ENCODE measurements at regions not wholly inside any gene's neighbourhood (a gene's known extent, or its start where the extent isn't known, plus 50 kb on each side); places are given as distances from the start of the nearest gene placed in this dataset.

DNA sequence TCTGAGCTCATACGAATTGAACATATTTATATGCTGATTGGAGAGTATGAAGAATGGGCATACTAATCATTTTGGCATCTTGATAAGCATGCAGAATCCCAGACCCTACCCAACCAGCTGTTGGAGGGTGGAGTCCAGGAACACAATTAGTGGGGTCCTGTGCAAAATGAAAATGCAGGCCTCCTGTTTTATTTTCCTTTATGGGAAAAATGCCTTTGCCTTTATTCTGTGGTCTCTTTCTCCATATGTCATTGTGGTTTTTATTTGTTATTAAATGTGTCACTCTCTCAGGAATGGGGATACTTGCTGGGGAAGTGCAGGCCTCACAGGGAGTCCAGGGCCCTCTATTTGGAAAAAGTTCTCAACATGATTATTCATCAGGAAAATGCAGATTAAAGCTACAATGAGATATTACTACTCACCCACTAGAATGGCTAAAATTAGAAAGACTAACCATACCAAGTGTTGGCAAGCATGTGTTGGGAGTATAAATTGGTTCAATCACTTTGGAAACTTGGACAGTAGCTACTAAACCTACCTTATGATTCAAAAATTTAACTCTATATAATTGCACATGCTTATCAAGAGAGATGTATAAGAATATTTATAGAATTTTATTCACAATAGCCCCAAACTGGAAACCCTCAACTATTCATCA lies 185.1 kb upstream of the FOXN2 start:
- H3K9me3 ChIP-seq (ENCODE audit: control insufficient read depth, low read length): no peaks in the 10 kb centered on the region
- no peak overlapping the region for H3K9ac ChIP-seq (ENCODE audit: low read length)
- H3K27me3 ChIP-seq (ENCODE audit: control insufficient read depth, insufficient read depth, low read length): no peaks in the 10 kb centered on the region

GRCh38 chr2:48131539-48132270 lies 182.8 kb upstream of the FOXN2 start:
- no peaks in the 10 kb centered on the region for H3K27me3 ChIP-seq (ENCODE audit: control insufficient read depth, insufficient read depth, low read length)
- no peak overlapping the region for H3K4me3 ChIP-seq (ENCODE audit: low read length)

More for the DNA sequence above, 185.1 kb upstream of the FOXN2 start:
- H3K4me3 ChIP-seq (ENCODE audit: low read length): no peak overlapping the region
- no peaks in the 10 kb centered on the region for H3K36me3 ChIP-seq (ENCODE audit: control insufficient read depth, insufficient read depth, low read length)
- H3K4me1 ChIP-seq (ENCODE audit: control insufficient read depth, insufficient read depth, low read length): no peaks in the 10 kb centered on the region

GRCh38 chr2:48132271-48132625 lies 182.2 kb upstream of the FOXN2 start:
- H3K4me3 ChIP-seq (ENCODE audit: low read length): no peak overlapping the region
- H3K9me3 ChIP-seq (ENCODE audit: control insufficient read depth, low read length): no peaks in the 10 kb centered on the region
- no peaks in the 10 kb centered on the region for H3K4me1 ChIP-seq (ENCODE audit: control insufficient read depth, insufficient read depth, low read length)
- H3K9ac ChIP-seq (ENCODE audit: low read length): no peak overlapping the region
- no peaks in the 10 kb centered on the region for H3K36me3 ChIP-seq (ENCODE audit: control insufficient read depth, insufficient read depth, low read length)
- no peaks in the 10 kb centered on the region for H3K27me3 ChIP-seq (ENCODE audit: control insufficient read depth, insufficient read depth, low read length)

More at GRCh38 chr2:48131539-48132270, 182.8 kb upstream of the FOXN2 start:
- Histone ChIP-seq H3K9me3 (ENCODE audit: control insufficient read depth, low read length) (no peaks in the 10 kb centered on the region), H3K9ac (ENCODE audit: low read length) (no peak overlapping the region), H3K36me3 (ENCODE audit: control insufficient read depth, insufficient read depth, low read length) (no peaks in the 10 kb centered on the region), H3K4me1 (ENCODE audit: control insufficient read depth, insufficient read depth, low read length) (no peaks in the 10 kb centered on the region)

- Histone ChIP-seq H3K9ac (ENCODE audit: low read length) (no peak overlapping the region), H3K27me3 (ENCODE audit: control insufficient read depth, insufficient read depth, low read length) (no peaks in the 10 kb centered on the region), H3K4me3 (ENCODE audit: low read length) (no peak overlapping the region), H3K4me1 (ENCODE audit: control insufficient read depth, insufficient read depth, low read length) (no peaks in the 10 kb centered on the region), H3K9me3 (ENCODE audit: control insufficient read depth, low read length) (no peaks in the 10 kb centered on the region), H3K36me3 (ENCODE audit: control insufficient read depth, insufficient read depth, low read length) (no peaks in the 10 kb centered on the region)
Measured at GRCh38 chr2:48134704-48135103, 179.8 kb upstream of the FOXN2 start.

GRCh38 chr2:48135797-48136196 lies 178.7 kb upstream of the FOXN2 start:
- H3K4me1 ChIP-seq (ENCODE audit: control insufficient read depth, insufficient read depth, low read length): no peaks in the 10 kb centered on the region
- no peak overlapping the region for H3K9ac ChIP-seq (ENCODE audit: low read length)
- no peaks in the 10 kb centered on the region for H3K36me3 ChIP-seq (ENCODE audit: control insufficient read depth, insufficient read depth, low read length)
- no peaks in the 10 kb centered on the region for H3K27me3 ChIP-seq (ENCODE audit: control insufficient read depth, insufficient read depth, low read length)
- H3K4me3 ChIP-seq (ENCODE audit: low read length): no peak overlapping the region
- H3K9me3 ChIP-seq (ENCODE audit: control insufficient read depth, low read length): no peaks in the 10 kb centered on the region

GRCh38 chr2:48137829-48138228 lies 176.7 kb upstream of the FOXN2 start:
- H3K36me3 ChIP-seq (ENCODE audit: control insufficient read depth, insufficient read depth, low read length): no peaks in the 10 kb centered on the region
- H3K9me3 ChIP-seq (ENCODE audit: control insufficient read depth, low read length): no peaks in the 10 kb centered on the region
- no peak overlapping the region for H3K4me3 ChIP-seq (ENCODE audit: low read length)
- H3K4me1 ChIP-seq (ENCODE audit: control insufficient read depth, insufficient read depth, low read length): no peaks in the 10 kb centered on the region
- no peak overlapping the region for H3K9ac ChIP-seq (ENCODE audit: low read length)
- no peaks in the 10 kb centered on the region for H3K27me3 ChIP-seq (ENCODE audit: control insufficient read depth, insufficient read depth, low read length)

GRCh38 chr2:48138898-48139297 lies 175.6 kb upstream of the FOXN2 start:
- no peaks in the 10 kb centered on the region for H3K4me1 ChIP-seq (ENCODE audit: control insufficient read depth, insufficient read depth, low read length)
- H3K9me3 ChIP-seq (ENCODE audit: control insufficient read depth, low read length): no peaks in the 10 kb centered on the region
- H3K4me3 ChIP-seq (ENCODE audit: low read length): no peak overlapping the region
- no peaks in the 10 kb centered on the region for H3K27me3 ChIP-seq (ENCODE audit: control insufficient read depth, insufficient read depth, low read length)
- no peak overlapping the region for H3K9ac ChIP-seq (ENCODE audit: low read length)
- no peaks in the 10 kb centered on the region for H3K36me3 ChIP-seq (ENCODE audit: control insufficient read depth, insufficient read depth, low read length)

- Histone ChIP-seq H3K36me3 (ENCODE audit: control insufficient read depth, insufficient read depth, low read length) (no peaks in the 10 kb centered on the region), H3K27me3 (ENCODE audit: control insufficient read depth, insufficient read depth, low read length) (no peaks in the 10 kb centered on the region), H3K4me1 (ENCODE audit: control insufficient read depth, insufficient read depth, low read length) (no peaks in the 10 kb centered on the region), H3K9me3 (ENCODE audit: control insufficient read depth, low read length) (no peaks in the 10 kb centered on the region), H3K4me3 (ENCODE audit: low read length) (no peak overlapping the region), H3K9ac (ENCODE audit: low read length) (no peak overlapping the region)
Measured at GRCh38 chr2:48140586-48140985, 173.9 kb upstream of the FOXN2 start.

DNA sequence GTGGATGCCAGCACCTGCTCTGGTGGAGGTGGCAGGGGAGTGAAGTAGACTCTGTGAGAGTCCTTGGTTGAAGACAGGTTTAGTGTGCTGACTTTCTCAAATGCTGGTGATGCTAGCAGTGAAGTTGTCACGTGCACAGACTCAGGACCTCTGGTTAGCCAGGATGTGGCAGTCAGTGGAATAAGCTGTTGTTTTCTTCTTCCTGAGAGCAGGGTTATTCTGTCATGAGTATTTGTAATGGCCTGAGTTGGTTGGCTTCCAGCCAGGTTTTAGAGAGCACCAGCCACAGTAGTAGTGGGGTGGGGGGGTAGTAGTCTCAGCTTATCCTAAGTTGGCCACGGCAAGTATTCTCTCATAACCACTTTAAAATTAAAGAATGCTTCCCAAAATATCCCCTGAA lies 169.7 kb upstream of the FOXN2 start:
- Histone ChIP-seq H3K4me3 (ENCODE audit: low read length) (no peak overlapping the region), H3K9ac (ENCODE audit: low read length) (no peak overlapping the region), H3K36me3 (ENCODE audit: control insufficient read depth, insufficient read depth, low read length) (no peaks in the 10 kb centered on the region), H3K4me1 (ENCODE audit: control insufficient read depth, insufficient read depth, low read length) (no peaks in the 10 kb centered on the region), H3K9me3 (ENCODE audit: control insufficient read depth, low read length) (no peaks in the 10 kb centered on the region), H3K27me3 (ENCODE audit: control insufficient read depth, insufficient read depth, low read length) (no peaks in the 10 kb centered on the region)

GRCh38 chr2:48145845-48146452 lies 168.5 kb upstream of the FOXN2 start:
- no peak overlapping the region for H3K9ac ChIP-seq (ENCODE audit: low read length)
- no peaks in the 10 kb centered on the region for H3K9me3 ChIP-seq (ENCODE audit: control insufficient read depth, low read length)
- no peak overlapping the region for H3K4me3 ChIP-seq (ENCODE audit: low read length)
- H3K4me1 ChIP-seq (ENCODE audit: control insufficient read depth, insufficient read depth, low read length): no peaks in the 10 kb centered on the region
- no peaks in the 10 kb centered on the region for H3K36me3 ChIP-seq (ENCODE audit: control insufficient read depth, insufficient read depth, low read length)
- no peaks in the 10 kb centered on the region for H3K27me3 ChIP-seq (ENCODE audit: control insufficient read depth, insufficient read depth, low read length)

DNA sequence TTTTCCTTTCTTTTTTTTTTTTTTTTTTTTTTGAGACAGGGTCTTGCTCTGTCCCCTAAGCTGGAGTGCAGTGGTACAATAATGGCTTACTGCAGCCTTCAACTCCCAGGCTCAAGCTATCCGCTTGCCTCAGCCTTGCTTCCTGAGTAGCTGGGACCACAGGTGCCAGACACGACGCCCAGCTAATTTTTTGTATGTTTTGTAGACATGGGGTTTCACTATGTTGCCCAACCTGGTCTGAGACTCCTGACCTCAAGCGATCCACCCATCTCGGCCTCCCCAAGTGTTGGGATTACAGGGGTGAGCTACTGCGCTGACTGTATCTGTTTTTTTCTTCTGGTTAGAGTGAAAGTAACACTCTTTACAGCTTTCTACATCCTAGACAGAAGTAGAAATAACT lies 167.9 kb upstream of the FOXN2 start:
- no peaks in the 10 kb centered on the region for H3K4me1 ChIP-seq (ENCODE audit: control insufficient read depth, insufficient read depth, low read length)
- no peak overlapping the region for H3K4me3 ChIP-seq (ENCODE audit: low read length)
- H3K9ac ChIP-seq (ENCODE audit: low read length): no peak overlapping the region
- no peaks in the 10 kb centered on the region for H3K27me3 ChIP-seq (ENCODE audit: control insufficient read depth, insufficient read depth, low read length)
- H3K9me3 ChIP-seq (ENCODE audit: control insufficient read depth, low read length): no peaks in the 10 kb centered on the region
- no peaks in the 10 kb centered on the region for H3K36me3 ChIP-seq (ENCODE audit: control insufficient read depth, insufficient read depth, low read length)

GRCh38 chr2:48147719-48148118 lies 166.8 kb upstream of the FOXN2 start:
- H3K9ac ChIP-seq (ENCODE audit: low read length): no peak overlapping the region
- H3K9me3 ChIP-seq (ENCODE audit: control insufficient read depth, low read length): no peaks in the 10 kb centered on the region
- H3K4me1 ChIP-seq (ENCODE audit: control insufficient read depth, insufficient read depth, low read length): no peaks in the 10 kb centered on the region
- no peaks in the 10 kb centered on the region for H3K36me3 ChIP-seq (ENCODE audit: control insufficient read depth, insufficient read depth, low read length)
- no peaks in the 10 kb centered on the region for H3K27me3 ChIP-seq (ENCODE audit: control insufficient read depth, insufficient read depth, low read length)
- no peak overlapping the region for H3K4me3 ChIP-seq (ENCODE audit: low read length)
